ENCODE measurements at regions not wholly inside any gene's neighbourhood (a gene's known extent, or its start where the extent isn't known, plus 50 kb on each side); places are given as distances from the start of the nearest gene placed in this dataset.

GRCh38 chr12:93020631-93021597 is 91.8 kb upstream of the EEA1 start:
- TF ChIP-seq CTCF (IDR thresholded peaks at IDR 0.05; ENCODE audit: low read depth, low read length), result no peak
- no peak for DNase-seq (ENCODE audit: low read depth, low spot score)
- in situ Hi-C loops (cut with HindIII; ENCODE audit: low sequenced_read_pairs), result no loop called here
- H3K4me3 ChIP-seq (ENCODE audit: low read depth, low read length), result no peak overlapping the region

GRCh38 chr12:93022603-93023340 is 93.7 kb upstream of the EEA1 start:
- TF ChIP-seq CTCF (IDR thresholded peaks at IDR 0.05; ENCODE audit: low read depth, low read length), result no peak
- peak; percentile 50 for DNase-seq (ENCODE audit: low read depth, low spot score)
- in situ Hi-C loops (cut with HindIII; ENCODE audit: low sequenced_read_pairs), result no loop called here

GRCh38 chr12:93025145-93026103 is 96.3 kb upstream of the EEA1 start:
- H3K4me3 ChIP-seq (ENCODE audit: low read depth, low read length), result no peak overlapping the region
- DNase-seq (ENCODE audit: low read depth, low spot score), result peak; percentile 76
- in situ Hi-C loops (cut with HindIII; ENCODE audit: low sequenced_read_pairs), result no loop called here
- TF ChIP-seq CTCF (IDR thresholded peaks at IDR 0.05; ENCODE audit: low read depth, low read length), result peak; percentile 61

More at GRCh38 chr12:93022603-93023340, 93.7 kb upstream of the EEA1 start:
- no peak overlapping the region for H3K4me3 ChIP-seq (ENCODE audit: low read depth, low read length)

GRCh38 chr12:93027041-93027440 is 97.9 kb upstream of the EEA1 start:
- H3K4me3 ChIP-seq (ENCODE audit: low read depth, low read length), result no peak overlapping the region
- no peak for TF ChIP-seq CTCF (IDR thresholded peaks at IDR 0.05; ENCODE audit: low read depth, low read length)
- in situ Hi-C loops (cut with HindIII; ENCODE audit: low sequenced_read_pairs), result no loop called here
- DNase-seq (ENCODE audit: low read depth, low spot score), result no peak

GRCh38 chr12:93029091-93029490 is 100.0 kb upstream of the EEA1 start:
- in situ Hi-C loops (cut with HindIII; ENCODE audit: low sequenced_read_pairs), result no loop called here
- no peak for TF ChIP-seq CTCF (IDR thresholded peaks at IDR 0.05; ENCODE audit: low read depth, low read length)
- no peak for DNase-seq (ENCODE audit: low read depth, low spot score)
- no peak overlapping the region for H3K4me3 ChIP-seq (ENCODE audit: low read depth, low read length)

GRCh38 chr12:93031028-93031427 is 101.9 kb upstream of the EEA1 start:
- TF ChIP-seq CTCF (IDR thresholded peaks at IDR 0.05; ENCODE audit: low read depth, low read length), result no peak
- in situ Hi-C loops (cut with HindIII; ENCODE audit: low sequenced_read_pairs), result no loop called here
- H3K4me3 ChIP-seq (ENCODE audit: low read depth, low read length), result no peak overlapping the region
- no peak for DNase-seq (ENCODE audit: low read depth, low spot score)
